Small intestine (tissue), 7 donors: ENCODE measurements at regions not wholly inside any gene's neighbourhood (a gene's known extent, or its start where the extent isn't known, plus 50 kb on each side); places are given as distances from the start of the nearest gene placed in this dataset.

Experiments
- DNase-seq, 2 donors: peaks; one replicate each; pipeline versions ENCODE4 v3.0.0 to v3.0.0-alpha.2; 2013
- FAIRE-seq: peaks from 2 replicates; lab custom pipeline; 2012; peaks lifted over from hg19 to GRCh38; lab: Jason Lieb, UNC
- H3K27ac ChIP-seq, 3 donors: one replicate each; pipeline ENCODE4 v1.5.1; 2013; ENCODE audit warnings: low read length in 2 of 3, mild to moderate bottlenecking in 2 of 3, control low read depth in 1 of 3, inconsistent platforms in 1 of 3, low read depth in 1 of 3, moderate library complexity in 1 of 3
- H3K27me3 ChIP-seq, 3 donors: one replicate each; pipeline ENCODE4 v1.6.1; 2013; ENCODE audit warnings: low read length in 3 of 3, inconsistent platforms in 1 of 3; ENCODE audit not compliant: control insufficient read depth in 3 of 3, insufficient read depth in 3 of 3
- H3K36me3 ChIP-seq, 3 donors: one replicate each; pipeline ENCODE4 v1.6.1; 2013; ENCODE audit warnings: low read length in 3 of 3, inconsistent platforms in 1 of 3, low read depth in 1 of 3, mild to moderate bottlenecking in 1 of 3, moderate library complexity in 1 of 3; ENCODE audit not compliant: control insufficient read depth in 3 of 3, insufficient read depth in 2 of 3
- H3K4me1 ChIP-seq, 3 donors: one replicate each; pipeline ENCODE4 v1.6.1; 2013; ENCODE audit warnings: low read length in 2 of 3, inconsistent platforms in 1 of 3, low read depth in 1 of 3, mild to moderate bottlenecking in 1 of 3, moderate library complexity in 1 of 3; ENCODE audit not compliant: control insufficient read depth in 3 of 3, insufficient read depth in 2 of 3
- H3K4me3 ChIP-seq, 3 donors: one replicate each; pipeline ENCODE4 v1.5.1; 2013; ENCODE audit warnings: low read length in 3 of 3, control low read depth in 1 of 3, inconsistent platforms in 1 of 3, low read depth in 1 of 3, mild to moderate bottlenecking in 1 of 3, moderate library complexity in 1 of 3
- H3K9me3 ChIP-seq, 2 donors: one replicate each; pipeline ENCODE4 v1.6.1; 2013; ENCODE audit warnings: low read depth in 1 of 2, low read length in 1 of 2; ENCODE audit not compliant: control insufficient read depth in 2 of 2, insufficient read depth in 1 of 2
- WGBS, 3 donors: extraction: QIAGEN DNeasy Blood & Tissue Kit; methylation state at CpG; one replicate each; pipeline ENCODE4 v1.1.7; 2013; 5-methylcytosine and 5-hydroxymethylcytosine counted together
- donor health status: healthy with polysubstance abuse.
- donor health status: control.
- donor health status: control.
- donor health status: Bipolar disorder and iron deficiency.
- donor health status: healthy.

DNA sequence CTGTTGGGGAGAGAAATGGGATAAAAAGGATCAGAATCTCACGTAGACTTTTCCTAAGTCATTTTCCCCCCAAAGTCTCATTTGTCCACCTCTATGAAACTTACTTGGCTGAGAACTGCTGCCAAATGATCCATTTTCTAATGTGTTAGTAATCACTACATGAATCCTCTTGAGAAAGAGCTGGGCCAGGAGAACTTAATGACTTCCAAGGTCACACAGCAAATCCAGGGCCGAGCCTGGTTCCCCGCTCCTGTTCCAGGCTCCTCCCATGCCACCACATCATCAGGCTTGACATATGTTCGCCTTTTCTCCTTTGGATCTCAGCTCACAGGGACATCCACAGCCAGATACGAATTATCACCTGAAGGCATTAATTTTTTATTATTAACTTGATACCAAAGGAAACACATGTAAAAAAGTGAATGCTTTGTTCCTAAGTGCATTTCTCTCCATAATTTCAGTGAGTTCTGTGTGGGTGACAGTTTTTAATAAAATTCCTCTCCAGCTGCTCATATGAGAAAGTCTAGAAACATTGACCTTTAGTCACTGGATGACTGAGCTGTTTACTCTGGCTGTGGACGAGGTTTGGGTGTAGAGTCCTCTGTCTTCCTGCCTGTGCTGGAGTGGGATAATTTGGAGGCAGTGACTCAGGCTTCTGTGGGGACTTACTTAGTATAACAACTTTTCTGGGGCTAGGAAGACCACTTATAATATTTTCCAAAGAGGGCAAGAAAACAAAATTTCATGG is 276.3 kb downstream of the PAX1 start:
- FAIRE-seq (no peak), DNase-seq (peak in 1 of 2 donors; percentile 60)
- Histone ChIP-seq H3K9me3 (no peaks in the 10 kb centered on the region), H3K27me3 (no peaks in the 10 kb centered on the region), H3K4me1 (no peaks in the 10 kb centered on the region), H3K27ac (no peak overlapping the region), H3K4me3 (no peak overlapping the region), H3K36me3 (no peaks in the 10 kb centered on the region)
- 15 to 49% (median 31%) methylated on average over 6 of the region's 6 CpGs for WGBS, 3 donors

DNA sequence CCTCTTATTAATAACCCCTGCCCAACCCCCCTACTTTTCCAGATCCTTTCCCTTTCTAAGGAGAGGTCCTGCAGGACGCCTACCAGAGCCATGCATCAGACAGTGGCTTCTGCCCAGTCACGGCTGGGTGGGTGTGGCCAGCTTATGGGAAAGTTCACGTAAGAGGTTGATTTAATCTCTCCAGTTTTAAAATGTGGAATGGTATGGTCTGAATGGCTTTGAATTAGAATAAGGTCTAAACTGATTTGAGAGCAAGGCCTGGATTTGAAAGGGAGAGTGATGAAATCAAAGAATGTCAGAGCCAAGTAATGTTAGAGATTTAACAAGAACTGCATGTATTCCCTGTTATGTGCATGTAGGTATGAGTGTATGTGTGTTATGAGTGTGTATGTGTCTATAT is 275.7 kb downstream of the PAX1 start:
- no peak overlapping the region for H3K27ac ChIP-seq
- no peaks in the 10 kb centered on the region for H3K9me3 ChIP-seq
- H3K4me1 ChIP-seq = no peaks in the 10 kb centered on the region
- H3K27me3 ChIP-seq = no peaks in the 10 kb centered on the region
- DNase-seq (peak in 1 of 2 donors; percentile 2), FAIRE-seq (no peak)
- no peak overlapping the region for H3K4me3 ChIP-seq
- 24 to 54% (median 32%) methylated on average over 3 of the region's 3 CpGs for WGBS, 3 donors
- H3K36me3 ChIP-seq = no peaks in the 10 kb centered on the region

DNA sequence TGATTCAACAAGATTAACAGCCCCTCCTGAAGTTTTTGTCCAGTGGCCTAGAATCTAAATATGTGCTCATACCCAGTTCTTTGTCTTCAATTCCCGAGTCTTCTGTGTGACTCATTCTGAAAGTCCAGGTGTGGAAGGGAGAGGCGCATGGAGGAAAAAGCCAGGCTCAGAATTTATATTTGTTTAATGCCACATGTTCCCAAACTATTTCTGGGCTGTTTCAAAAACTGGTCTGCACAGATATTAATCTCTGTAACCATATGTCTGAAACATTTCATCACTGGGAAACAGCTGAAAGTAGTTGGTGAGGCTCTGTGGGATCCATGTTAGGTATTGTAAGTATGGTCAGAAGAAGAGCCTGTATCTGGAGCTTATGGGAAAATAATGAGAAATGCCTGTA is 266.0 kb downstream of the PAX1 start:
- no peak for DNase-seq
- no peak overlapping the region for H3K27ac ChIP-seq
- H3K27me3 ChIP-seq = no peaks in the 10 kb centered on the region
- WGBS, 3 donors = 56 to 77% (median 66%) methylated on average over 2 of the region's 2 CpGs
- no peak overlapping the region for H3K4me3 ChIP-seq
- H3K36me3 ChIP-seq = no peaks in the 10 kb centered on the region
- H3K9me3 ChIP-seq = no peaks in the 10 kb centered on the region
- FAIRE-seq = no peak
- no peaks in the 10 kb centered on the region for H3K4me1 ChIP-seq

DNA sequence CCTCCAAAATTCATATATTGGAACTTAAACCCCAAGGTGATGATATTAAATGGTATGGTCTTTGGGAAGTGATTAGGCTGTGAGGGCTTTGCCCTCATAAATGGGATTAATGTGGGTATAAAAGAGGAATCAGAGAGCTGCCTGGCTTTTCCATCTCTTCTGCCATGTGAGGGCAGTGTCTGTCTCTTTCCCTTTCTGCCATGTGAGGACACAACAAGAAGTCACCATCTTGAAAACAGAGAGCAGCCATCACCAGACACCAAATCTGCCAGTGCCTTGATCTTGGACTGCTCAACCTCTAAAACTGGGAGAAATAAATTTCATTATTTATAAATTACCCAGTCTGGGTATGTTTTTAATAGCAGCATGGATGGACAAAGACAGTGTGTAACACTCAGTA is 263.0 kb downstream of the PAX1 start:
- no peaks in the 10 kb centered on the region for H3K27me3 ChIP-seq
- DNase-seq = no peak
- H3K4me1 ChIP-seq = no peaks in the 10 kb centered on the region
- H3K4me3 ChIP-seq = no peak overlapping the region
- no peak overlapping the region for H3K27ac ChIP-seq
- no peaks in the 10 kb centered on the region for H3K36me3 ChIP-seq
- no peak for FAIRE-seq
- no peaks in the 10 kb centered on the region for H3K9me3 ChIP-seq

DNA sequence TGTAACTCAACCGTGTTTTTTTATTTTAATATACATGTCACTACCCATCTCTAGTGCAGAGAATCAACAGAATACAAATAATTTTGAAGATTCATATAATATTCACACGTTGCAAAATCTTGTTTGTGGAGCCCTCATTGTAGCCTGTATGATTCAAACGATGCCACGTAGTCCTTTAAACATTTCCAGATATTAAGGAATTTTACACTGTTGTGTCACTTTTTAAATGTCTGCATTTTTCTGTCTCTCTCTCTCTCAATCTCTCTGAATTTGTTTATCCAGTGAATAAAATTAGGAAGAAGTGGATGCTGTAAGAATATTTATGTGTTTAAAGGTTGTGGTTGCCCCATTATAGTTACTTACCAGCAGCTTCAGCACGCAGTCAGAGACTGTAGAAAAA is 262.0 kb downstream of the PAX1 start:
- FAIRE-seq = no peak

DNA sequence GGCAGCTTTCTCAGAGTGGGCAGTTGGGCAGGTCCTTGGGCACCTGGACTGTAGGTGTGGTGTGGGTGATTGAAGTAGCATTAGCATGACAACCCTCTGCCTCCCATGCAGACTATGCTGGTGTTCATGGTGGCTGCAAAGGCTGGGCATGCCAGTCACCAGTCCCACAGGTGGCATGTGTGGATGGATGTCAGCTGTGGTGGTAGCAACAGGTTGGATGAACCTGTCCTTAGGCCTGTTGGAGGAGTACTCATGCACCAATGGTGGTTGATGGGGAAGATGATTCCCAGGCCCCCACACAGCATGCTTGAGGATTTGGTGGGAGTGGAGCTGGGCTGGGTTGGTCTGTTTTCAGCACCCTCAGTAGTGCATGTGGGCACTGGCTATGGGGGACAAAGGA is 251.1 kb downstream of the PAX1 start:
- Histone ChIP-seq H3K9me3 (peaks cover 0 to 3% of the 10 kb centered on the region in 2 donors), H3K4me3 (no peak overlapping the region), H3K4me1 (no peaks in the 10 kb centered on the region), H3K27me3 (no peaks in the 10 kb centered on the region), H3K36me3 (no peaks in the 10 kb centered on the region), H3K27ac (no peak overlapping the region)
- FAIRE-seq (no peak), DNase-seq (no peak)

More for the DNA sequence above, 262.0 kb downstream of the PAX1 start:
- no peak for DNase-seq
- Histone ChIP-seq H3K9me3 (no peaks in the 10 kb centered on the region), H3K27ac (no peak overlapping the region), H3K36me3 (no peaks in the 10 kb centered on the region), H3K4me3 (no peak overlapping the region), H3K27me3 (no peaks in the 10 kb centered on the region), H3K4me1 (no peaks in the 10 kb centered on the region)
- WGBS, 3 donors = 61 to 68% (median 63%) methylated on average over 5 of the region's 5 CpGs

DNA sequence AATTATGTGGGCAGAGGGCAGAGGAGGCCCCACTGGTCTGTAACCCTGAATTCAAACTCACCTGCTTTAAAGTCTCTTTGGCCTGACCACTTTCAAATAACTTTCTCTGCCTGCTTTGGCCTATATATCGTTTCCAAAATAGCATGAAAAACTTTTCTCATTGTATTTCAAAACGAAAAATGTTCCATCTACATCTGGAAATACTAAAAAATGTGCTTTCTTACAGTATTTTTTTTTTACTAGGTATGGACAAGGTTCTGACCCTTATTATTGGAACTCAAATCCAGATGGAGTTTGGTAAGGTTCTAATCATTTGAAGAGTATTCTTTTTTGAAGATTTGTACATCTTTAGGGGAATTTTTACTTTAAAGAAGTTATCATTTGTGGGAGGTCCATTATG is 241.9 kb downstream of the PAX1 start:
- DNase-seq (no peak), FAIRE-seq (no peak)
- no peaks in the 10 kb centered on the region for H3K27me3 ChIP-seq
- no peaks in the 10 kb centered on the region for H3K9me3 ChIP-seq
- no peaks in the 10 kb centered on the region for H3K36me3 ChIP-seq
- 41 to 55% (median 45%) methylated on average over 2 of the region's 2 CpGs for WGBS, 3 donors
- no peak overlapping the region for H3K4me3 ChIP-seq
- no peak overlapping the region for H3K27ac ChIP-seq
- H3K4me1 ChIP-seq = no peaks in the 10 kb centered on the region

DNA sequence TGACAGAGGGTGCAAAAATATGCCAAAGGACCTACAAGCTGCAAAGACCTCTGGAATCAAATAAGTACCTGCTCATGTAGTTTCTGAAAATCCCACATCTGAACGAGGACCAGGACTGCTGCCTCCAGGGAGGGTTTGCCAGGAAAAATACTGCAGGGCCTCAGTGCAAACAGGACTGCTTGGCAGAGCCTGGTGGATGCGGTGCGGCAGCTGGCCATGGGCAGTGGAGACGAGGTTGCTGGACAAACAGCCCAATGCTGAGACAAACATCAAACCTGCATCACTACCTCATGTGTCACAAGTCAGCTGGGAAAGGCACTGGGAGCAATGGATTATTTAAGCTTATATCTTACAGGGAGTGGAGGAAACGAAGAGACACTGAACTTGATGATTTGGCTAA is 238.8 kb downstream of the PAX1 start:
- 72 to 79% (median 75%) methylated on average over 5 of the region's 5 CpGs for WGBS, 3 donors
- no peaks in the 10 kb centered on the region for H3K36me3 ChIP-seq
- no peaks in the 10 kb centered on the region for H3K27me3 ChIP-seq
- FAIRE-seq = no peak
- no peaks in the 10 kb centered on the region for H3K9me3 ChIP-seq
- DNase-seq = no peak
- H3K27ac ChIP-seq = no peak overlapping the region
- no peaks in the 10 kb centered on the region for H3K4me1 ChIP-seq
- no peak overlapping the region for H3K4me3 ChIP-seq
